ENCODE measurements at regions not wholly inside any gene's neighbourhood (a gene's known extent, or its start where the extent isn't known, plus 50 kb on each side); places are given as distances from the start of the nearest gene placed in this dataset.
"Not testable (repeated sequence)": the region's sequence is repeated elsewhere in the genome, so short reads cannot be mapped to it uniquely, and the experiment has no call there.

DNA sequence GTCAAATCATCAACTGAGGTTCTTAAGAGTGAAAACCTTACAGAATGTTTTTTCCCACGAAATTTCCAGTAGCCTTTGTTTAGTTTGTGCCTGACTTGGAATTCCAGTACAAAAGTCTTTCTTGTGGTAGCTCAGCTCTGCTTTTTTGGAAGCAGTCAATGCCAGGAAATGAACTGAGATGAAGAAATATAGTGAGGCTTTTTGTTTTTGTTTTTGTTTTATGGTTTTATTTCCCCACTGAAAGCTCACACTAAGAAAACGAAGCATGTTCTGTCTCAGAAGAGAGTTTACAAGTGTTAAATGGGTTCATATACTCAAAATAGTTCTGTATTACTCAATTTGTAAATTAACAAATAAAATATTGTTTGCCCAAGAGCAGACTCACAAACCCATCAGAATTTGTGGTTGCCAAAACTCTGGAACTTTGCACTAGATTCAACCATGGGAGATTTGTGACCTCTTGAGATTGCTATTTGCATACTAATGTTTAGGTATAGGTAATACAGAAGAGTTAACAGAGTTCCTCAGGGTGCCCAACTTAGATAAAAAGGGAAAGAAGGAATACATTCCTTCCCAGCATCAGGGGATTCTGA lies 1060.8 kb downstream of the FAT4 start:
- DNase-seq = no peak
- Mint-ChIP-seq H3K9me3 (peaks cover 12% of the 10 kb centered on the region), H3K36me3 (ENCODE audit: low read depth) (no peaks in the 10 kb centered on the region), H3K4me1 (ENCODE audit: low read depth) (no peaks in the 10 kb centered on the region), H3K27ac (no peak overlapping the region), H3K4me3 (no peak overlapping the region), H3K27me3 (ENCODE audit: low read depth) (no peaks in the 10 kb centered on the region)
- intact Hi-C loops (cut with micrococcal nuclease) = no loop called here
- CTCF ChIA-PET = no interaction called here

DNA sequence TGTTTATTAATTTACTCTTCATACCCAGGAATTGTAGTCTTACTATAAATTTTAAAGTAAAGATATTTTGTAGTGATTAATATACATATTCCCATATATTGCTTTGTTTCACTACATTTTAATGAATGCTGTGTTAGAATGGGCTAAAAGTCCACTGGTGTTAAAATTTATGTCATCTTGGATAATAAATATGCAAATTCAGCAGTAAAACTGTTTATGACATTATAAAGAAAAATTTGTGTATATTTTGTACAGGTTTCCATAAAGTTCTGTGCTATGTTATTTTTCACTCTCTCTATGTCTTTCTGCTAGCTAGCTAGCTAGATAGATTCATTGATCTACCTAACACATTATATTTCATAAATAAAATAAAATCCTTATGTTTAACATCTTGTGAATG lies 1071.2 kb downstream of the FAT4 start:
- intact Hi-C loops (cut with micrococcal nuclease) = no loop called here
- H3K4me3 Mint-ChIP-seq = no peak overlapping the region
- no peak for DNase-seq
- no peak overlapping the region for H3K27ac Mint-ChIP-seq
- CTCF ChIA-PET = no interaction called here
- H3K36me3 Mint-ChIP-seq (ENCODE audit: low read depth) = no peaks in the 10 kb centered on the region
- no peaks in the 10 kb centered on the region for H3K4me1 Mint-ChIP-seq (ENCODE audit: low read depth)
- H3K27me3 Mint-ChIP-seq (ENCODE audit: low read depth) = no peaks in the 10 kb centered on the region
- H3K9me3 Mint-ChIP-seq = peaks cover 2% of the 10 kb centered on the region

DNA sequence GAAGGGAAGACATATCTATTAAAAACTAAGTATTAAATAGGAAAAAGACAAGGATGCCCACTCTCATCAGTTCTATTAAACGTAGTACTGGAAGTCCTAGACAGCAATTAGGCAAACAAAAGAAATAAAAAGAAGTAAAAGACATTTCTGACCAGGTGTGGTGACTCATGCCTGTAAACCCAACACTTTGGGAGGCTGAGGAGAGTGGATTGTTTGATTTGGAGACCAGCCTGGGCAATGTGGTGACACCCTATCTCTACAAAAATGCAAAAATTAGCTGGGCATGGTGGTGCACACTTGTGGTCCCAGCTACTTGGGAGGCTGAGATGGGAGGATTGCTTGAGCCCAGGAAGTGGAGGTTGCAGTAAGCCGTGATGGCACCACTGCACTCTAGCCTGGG lies 1071.8 kb downstream of the FAT4 start:
- intact Hi-C loops (cut with micrococcal nuclease) = no loop called here
- no peak overlapping the region for H3K4me3 Mint-ChIP-seq
- H3K36me3 Mint-ChIP-seq (ENCODE audit: low read depth) = no peaks in the 10 kb centered on the region

DNA sequence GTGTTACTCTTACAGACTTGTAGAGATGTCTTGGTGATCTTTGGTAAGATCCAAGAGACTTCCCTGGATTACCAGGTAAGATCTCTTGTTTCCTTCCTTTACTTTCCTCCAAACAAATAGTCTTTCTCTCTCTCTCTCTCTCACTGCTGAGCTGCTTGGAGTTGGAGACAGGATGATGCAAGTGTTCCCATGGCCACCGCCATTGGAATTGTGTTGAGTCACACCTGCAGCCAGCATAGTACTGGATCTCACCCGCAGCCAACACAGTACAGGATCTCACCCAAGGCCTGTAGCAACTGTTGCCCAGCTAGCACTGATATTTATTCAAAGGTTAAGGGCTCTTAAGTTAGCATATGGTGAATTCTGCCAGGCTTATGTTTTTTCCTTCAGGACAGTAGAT lies 1080.9 kb downstream of the FAT4 start:
- DNase-seq = no peak
- H3K27ac Mint-ChIP-seq = no peak overlapping the region
- no peak overlapping the region for H3K4me3 Mint-ChIP-seq
- H3K27me3 Mint-ChIP-seq (ENCODE audit: low read depth) = no peaks in the 10 kb centered on the region
- H3K36me3 Mint-ChIP-seq (ENCODE audit: low read depth) = no peaks in the 10 kb centered on the region
- H3K4me1 Mint-ChIP-seq (ENCODE audit: low read depth) = no peaks in the 10 kb centered on the region
- intact Hi-C loops (cut with micrococcal nuclease) = no loop called here
- peaks cover 7% of the 10 kb centered on the region for H3K9me3 Mint-ChIP-seq
- CTCF ChIA-PET = no interaction called here

More for the DNA sequence above, 1071.8 kb downstream of the FAT4 start:
- H3K4me1 Mint-ChIP-seq (ENCODE audit: low read depth) = no peaks in the 10 kb centered on the region
- no peaks in the 10 kb centered on the region for H3K9me3 Mint-ChIP-seq
- H3K27me3 Mint-ChIP-seq (ENCODE audit: low read depth) = no peaks in the 10 kb centered on the region
- CTCF ChIA-PET = no interaction called here
- DNase-seq = no peak
- H3K27ac Mint-ChIP-seq = no peak overlapping the region

DNA sequence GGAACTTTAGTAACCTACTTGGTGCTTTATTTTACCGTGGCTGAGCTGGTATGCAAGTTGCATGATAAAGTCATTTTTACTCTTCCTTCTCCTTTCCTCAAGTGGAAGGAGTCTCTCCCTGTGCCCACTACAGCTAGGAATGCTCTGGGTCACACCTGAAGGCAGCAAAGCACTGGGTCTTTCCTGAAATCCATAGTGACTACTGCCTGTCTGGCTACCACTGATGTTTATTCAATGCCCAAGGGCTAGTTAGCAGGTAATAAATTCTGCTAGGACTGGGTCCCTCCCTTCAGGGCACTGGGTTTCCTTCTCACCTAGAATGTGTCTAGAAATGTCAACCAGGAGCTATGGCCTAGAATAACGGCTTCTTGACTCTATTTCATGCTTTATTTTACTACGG lies 1081.4 kb downstream of the FAT4 start:
- no peak overlapping the region for H3K27ac Mint-ChIP-seq
- intact Hi-C loops (cut with micrococcal nuclease) = no loop called here
- no peaks in the 10 kb centered on the region for H3K27me3 Mint-ChIP-seq (ENCODE audit: low read depth)
- no peak overlapping the region for H3K4me3 Mint-ChIP-seq
- DNase-seq = no peak
- H3K4me1 Mint-ChIP-seq (ENCODE audit: low read depth) = no peaks in the 10 kb centered on the region
- peaks cover 7% of the 10 kb centered on the region for H3K9me3 Mint-ChIP-seq
- CTCF ChIA-PET = no interaction called here
- no peaks in the 10 kb centered on the region for H3K36me3 Mint-ChIP-seq (ENCODE audit: low read depth)

DNA sequence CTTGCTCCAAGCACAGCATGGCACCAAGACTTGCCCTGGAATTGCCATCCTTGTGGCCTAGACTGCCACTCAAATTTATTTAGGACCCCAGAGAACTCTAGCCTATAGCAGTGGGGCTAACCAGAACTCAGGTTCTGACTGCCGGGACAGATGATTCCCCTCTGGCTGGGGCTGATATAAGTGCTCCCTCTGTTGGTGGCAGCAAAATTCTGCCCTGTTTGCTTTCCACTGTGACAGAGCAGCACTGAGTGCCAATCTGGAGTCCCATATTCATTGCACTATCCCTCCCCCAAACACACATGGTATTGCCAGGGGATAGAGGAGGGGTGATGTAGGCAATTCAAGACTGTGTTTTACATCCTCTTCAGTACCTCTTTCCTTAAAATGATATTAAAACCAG lies 1081.9 kb downstream of the FAT4 start:
- CTCF ChIA-PET = no interaction called here
- intact Hi-C loops (cut with micrococcal nuclease) = no loop called here
- no peaks in the 10 kb centered on the region for H3K27me3 Mint-ChIP-seq (ENCODE audit: low read depth)
- H3K36me3 Mint-ChIP-seq (ENCODE audit: low read depth) = no peaks in the 10 kb centered on the region
- no peaks in the 10 kb centered on the region for H3K4me1 Mint-ChIP-seq (ENCODE audit: low read depth)
- no peak for DNase-seq
- H3K4me3 Mint-ChIP-seq = no peak overlapping the region
- H3K9me3 Mint-ChIP-seq = peaks cover 7% of the 10 kb centered on the region
- H3K27ac Mint-ChIP-seq = no peak overlapping the region

DNA sequence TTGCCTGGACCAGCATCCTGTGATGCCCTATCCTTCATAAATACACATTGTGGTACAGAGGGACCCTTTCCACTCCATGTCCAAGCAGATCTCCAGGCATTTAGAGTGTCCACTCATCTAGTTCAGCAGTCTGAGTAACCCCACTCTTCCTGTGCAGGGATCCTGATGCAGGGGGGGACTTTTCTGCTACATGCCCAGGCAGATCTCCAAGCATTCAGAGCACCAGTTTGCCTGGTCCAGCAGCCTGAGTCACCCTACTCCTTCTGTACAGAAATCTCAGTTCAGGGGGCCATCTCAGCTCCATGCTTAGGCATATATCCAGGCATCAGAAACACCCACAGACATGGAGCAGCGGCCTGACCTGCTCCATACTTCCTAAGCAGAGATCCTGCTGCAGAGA lies 1089.8 kb downstream of the FAT4 start:
- CTCF ChIA-PET = no interaction called here
- no peak for DNase-seq
- no peak overlapping the region for H3K27ac Mint-ChIP-seq
- H3K4me3 Mint-ChIP-seq = no peak overlapping the region
- H3K36me3 Mint-ChIP-seq (ENCODE audit: low read depth) = no peaks in the 10 kb centered on the region
- H3K27me3 Mint-ChIP-seq (ENCODE audit: low read depth) = no peaks in the 10 kb centered on the region
- H3K4me1 Mint-ChIP-seq (ENCODE audit: low read depth) = no peaks in the 10 kb centered on the region
- H3K9me3 Mint-ChIP-seq = peaks cover 11% of the 10 kb centered on the region
- intact Hi-C loops (cut with micrococcal nuclease) = no loop called here

DNA sequence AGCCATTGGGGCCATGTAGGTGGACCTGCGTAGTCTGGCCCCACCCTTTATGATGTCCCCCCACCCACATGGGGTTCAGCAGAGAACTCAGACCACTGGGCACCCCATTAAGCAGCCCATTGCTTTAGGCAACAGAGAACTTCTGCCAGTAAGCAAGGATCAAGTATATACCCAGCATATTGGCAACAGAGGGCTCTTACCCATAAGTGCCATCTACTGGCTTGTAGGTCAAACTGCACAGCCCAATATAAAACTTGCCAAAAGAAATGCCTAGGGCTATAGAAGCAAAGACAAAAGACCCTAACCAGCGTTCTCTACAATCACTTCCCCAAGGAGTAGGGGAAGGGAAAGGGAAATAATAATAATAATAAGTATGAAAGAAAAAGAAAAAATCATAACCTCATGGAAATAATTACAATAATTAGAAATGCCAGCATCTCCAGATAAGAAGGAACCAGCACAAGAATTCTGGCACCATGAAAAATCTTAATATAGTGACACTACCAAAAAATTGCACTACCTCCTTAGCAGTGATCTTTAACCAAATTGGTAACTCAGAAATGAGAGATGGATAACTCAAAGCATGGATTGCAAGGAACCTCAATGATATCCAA lies 1090.7 kb downstream of the FAT4 start:
- H3K27me3 Mint-ChIP-seq (ENCODE audit: low read depth) = no peaks in the 10 kb centered on the region
- no peak overlapping the region for H3K27ac Mint-ChIP-seq
- CTCF ChIA-PET = no interaction called here
- intact Hi-C loops (cut with micrococcal nuclease) = loop anchor here (1.0 kb wide), 1 partner anchor 1092 kb away; no protein-coding TSS in a partner anchor
- H3K9me3 Mint-ChIP-seq = peaks cover 11% of the 10 kb centered on the region
- DNase-seq = no peak
- no peaks in the 10 kb centered on the region for H3K36me3 Mint-ChIP-seq (ENCODE audit: low read depth)
- H3K4me3 Mint-ChIP-seq = no peak overlapping the region
- no peaks in the 10 kb centered on the region for H3K4me1 Mint-ChIP-seq (ENCODE audit: low read depth)

DNA sequence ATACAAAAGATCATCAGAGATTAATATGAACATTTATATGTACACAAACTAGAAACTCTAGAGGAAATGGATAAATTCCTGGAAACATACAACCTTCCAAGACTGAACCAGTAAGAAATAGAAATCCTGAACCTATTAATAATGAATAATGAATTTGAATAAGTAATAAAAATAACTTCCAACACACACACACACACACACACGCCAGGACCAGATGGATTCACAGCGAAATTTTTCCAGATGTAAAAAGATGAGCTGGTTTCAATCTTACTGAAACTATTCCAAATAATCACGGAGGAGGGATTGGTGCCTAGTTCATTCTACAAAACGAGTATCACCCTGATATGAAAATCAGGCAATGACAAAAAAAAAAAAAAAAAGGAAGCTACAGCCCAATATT lies 1095.0 kb downstream of the FAT4 start:
- no peaks in the 10 kb centered on the region for H3K4me1 Mint-ChIP-seq (ENCODE audit: low read depth)
- intact Hi-C loops (cut with micrococcal nuclease) = no loop called here

DNA sequence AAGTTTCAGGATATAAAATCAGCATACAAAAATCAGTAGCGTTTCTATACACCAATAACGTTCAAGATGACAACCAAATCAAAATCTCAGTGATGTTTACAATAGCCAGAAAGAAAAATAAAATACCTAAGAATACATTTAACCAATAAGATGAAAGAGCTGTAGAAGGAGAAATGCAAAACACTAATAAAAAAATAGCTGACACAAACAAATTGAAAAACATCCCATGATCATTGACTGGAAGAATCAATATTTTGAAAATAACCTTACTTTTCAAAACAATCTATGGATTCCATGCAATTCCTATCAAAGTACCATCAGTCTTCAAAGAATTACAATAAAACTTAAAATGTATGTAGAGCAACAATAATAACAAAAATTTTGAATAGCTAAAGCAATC lies 1096.3 kb downstream of the FAT4 start:
- H3K27ac Mint-ChIP-seq = no peak overlapping the region
- no peaks in the 10 kb centered on the region for H3K27me3 Mint-ChIP-seq (ENCODE audit: low read depth)
- no peak for DNase-seq
- intact Hi-C loops (cut with micrococcal nuclease) = no loop called here
- CTCF ChIA-PET = no interaction called here
- H3K9me3 Mint-ChIP-seq = peaks cover 17% of the 10 kb centered on the region
- H3K4me1 Mint-ChIP-seq (ENCODE audit: low read depth) = no peaks in the 10 kb centered on the region
- no peak overlapping the region for H3K4me3 Mint-ChIP-seq
- no peaks in the 10 kb centered on the region for H3K36me3 Mint-ChIP-seq (ENCODE audit: low read depth)

More for the DNA sequence above, 1095.0 kb downstream of the FAT4 start:
- no peak for DNase-seq
- H3K9me3 Mint-ChIP-seq = peaks cover 17% of the 10 kb centered on the region
- CTCF ChIA-PET = no interaction called here
- no peaks in the 10 kb centered on the region for H3K27me3 Mint-ChIP-seq (ENCODE audit: low read depth)
- H3K27ac Mint-ChIP-seq = no peak overlapping the region
- no peak overlapping the region for H3K4me3 Mint-ChIP-seq
- no peaks in the 10 kb centered on the region for H3K36me3 Mint-ChIP-seq (ENCODE audit: low read depth)

DNA sequence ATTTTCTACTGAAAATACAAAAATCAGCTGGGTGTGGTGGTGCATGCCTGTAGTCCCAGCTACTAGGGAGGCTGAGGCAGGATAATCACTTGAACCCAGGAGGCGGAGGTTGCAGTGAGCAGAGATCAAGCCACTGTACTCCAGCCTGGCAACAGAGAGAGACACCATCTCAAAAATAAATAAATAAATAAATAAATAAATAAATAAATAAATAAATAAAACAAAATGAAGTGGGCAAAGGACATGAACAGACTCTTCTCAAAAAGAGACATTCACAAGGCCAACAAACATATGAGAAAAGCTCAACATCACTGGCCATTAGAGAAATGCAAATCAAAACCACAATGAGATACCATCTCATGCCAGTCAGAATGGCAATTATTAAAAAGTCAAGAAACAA lies 1097.6 kb downstream of the FAT4 start:
- H3K27me3 Mint-ChIP-seq (ENCODE audit: low read depth); H3K27ac Mint-ChIP-seq; DNase-seq; intact Hi-C loops (cut with micrococcal nuclease); CTCF ChIA-PET; H3K4me3 Mint-ChIP-seq; H3K36me3 Mint-ChIP-seq (ENCODE audit: low read depth); H3K4me1 Mint-ChIP-seq (ENCODE audit: low read depth): not testable (repeated sequence)
- H3K9me3 Mint-ChIP-seq = peaks cover 15% of the 10 kb centered on the region

DNA sequence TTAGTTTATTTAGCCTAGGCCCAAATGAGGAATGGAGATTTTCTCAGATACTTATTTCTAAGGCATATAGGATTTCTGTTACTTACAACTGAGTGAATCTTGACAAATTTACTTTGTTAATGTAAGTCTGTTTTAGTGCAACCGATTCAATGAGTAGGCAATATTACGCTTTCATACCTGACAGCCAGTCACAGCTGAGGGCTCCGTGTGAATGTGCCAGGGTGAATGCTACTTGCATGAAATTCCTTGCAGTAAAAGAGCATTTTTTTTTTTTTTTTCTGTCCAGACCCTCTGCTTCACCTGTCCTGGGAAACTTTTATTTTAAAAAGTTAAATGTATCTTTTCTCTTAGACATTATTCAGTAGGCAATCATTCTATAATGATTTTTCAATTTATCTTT lies 1100.0 kb downstream of the FAT4 start:
- peaks cover 8% of the 10 kb centered on the region for H3K9me3 Mint-ChIP-seq
- H3K36me3 Mint-ChIP-seq (ENCODE audit: low read depth) = no peaks in the 10 kb centered on the region
- CTCF ChIA-PET = no interaction called here
- intact Hi-C loops (cut with micrococcal nuclease) = no loop called here
- no peaks in the 10 kb centered on the region for H3K4me1 Mint-ChIP-seq (ENCODE audit: low read depth)
- no peak for DNase-seq
- H3K27ac Mint-ChIP-seq = no peak overlapping the region
- no peak overlapping the region for H3K4me3 Mint-ChIP-seq
- H3K27me3 Mint-ChIP-seq (ENCODE audit: low read depth) = no peaks in the 10 kb centered on the region

DNA sequence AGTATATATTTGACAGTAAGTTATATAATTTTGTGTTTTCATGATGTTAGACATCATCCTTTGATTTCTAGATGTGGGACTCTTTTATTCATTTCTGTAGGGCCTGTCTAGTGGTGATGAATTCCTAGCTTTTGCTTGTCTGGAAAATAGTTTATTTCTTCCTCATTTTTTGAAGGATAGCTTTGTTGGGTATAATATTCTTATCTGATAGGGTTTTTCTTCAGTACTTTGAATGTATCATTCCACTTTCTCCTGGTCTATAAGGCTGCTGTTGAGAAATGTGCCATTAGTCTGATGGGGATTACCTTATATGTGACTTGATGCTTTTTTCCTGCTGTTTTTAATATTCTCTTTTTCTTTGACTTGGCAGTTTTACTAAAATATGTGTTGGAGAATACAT lies 1104.5 kb downstream of the FAT4 start:
- Mint-ChIP-seq H3K9me3 (peaks cover 12% of the 10 kb centered on the region), H3K27ac (no peak overlapping the region), H3K4me1 (ENCODE audit: low read depth) (no peaks in the 10 kb centered on the region), H3K36me3 (ENCODE audit: low read depth) (no peaks in the 10 kb centered on the region), H3K27me3 (ENCODE audit: low read depth) (no peaks in the 10 kb centered on the region), H3K4me3 (no peak overlapping the region)
- intact Hi-C loops (cut with micrococcal nuclease) = no loop called here
- CTCF ChIA-PET = no interaction called here
- DNase-seq = no peak
